MG63 (cell line): ENCODE measurements at regions not wholly inside any gene's neighbourhood (a gene's known extent, or its start where the extent isn't known, plus 50 kb on each side); places are given as distances from the start of the nearest gene placed in this dataset.
"Not testable (repeated sequence)": the region's sequence is repeated elsewhere in the genome, so short reads cannot be mapped to it uniquely, and the experiment has no call there.

Experiments used
- DNase-seq: peaks from one replicate; pipeline ENCODE4 v3.0.0-alpha.2; 2020
- H3K27me3 ChIP-seq: fragments of 250-450 bp; sonication (Bioruptor Pico); 2 replicates; pipeline ENCODE4 v1.5.1; 2020; ENCODE audit warnings: mild to moderate bottlenecking, moderate library complexity
- H3K36me3 ChIP-seq: fragments of 250-450 bp; sonication (Bioruptor Pico); 2 replicates; pipeline ENCODE4 v1.5.1; 2020; ENCODE audit warnings: mild to moderate bottlenecking, moderate library complexity
- H3K4me3 ChIP-seq: fragments of 250-450 bp; sonication (Bioruptor Pico); 2 replicates; pipeline ENCODE4 v1.5.1; 2020; ENCODE audit warnings: mild to moderate bottlenecking, moderate library complexity
- H3K9me3 ChIP-seq: fragments of 250-450 bp; sonication (Bioruptor Pico); 2 replicates; pipeline ENCODE4 v1.5.1; 2020; ENCODE audit warnings: mild to moderate bottlenecking, moderate library complexity

DNA sequence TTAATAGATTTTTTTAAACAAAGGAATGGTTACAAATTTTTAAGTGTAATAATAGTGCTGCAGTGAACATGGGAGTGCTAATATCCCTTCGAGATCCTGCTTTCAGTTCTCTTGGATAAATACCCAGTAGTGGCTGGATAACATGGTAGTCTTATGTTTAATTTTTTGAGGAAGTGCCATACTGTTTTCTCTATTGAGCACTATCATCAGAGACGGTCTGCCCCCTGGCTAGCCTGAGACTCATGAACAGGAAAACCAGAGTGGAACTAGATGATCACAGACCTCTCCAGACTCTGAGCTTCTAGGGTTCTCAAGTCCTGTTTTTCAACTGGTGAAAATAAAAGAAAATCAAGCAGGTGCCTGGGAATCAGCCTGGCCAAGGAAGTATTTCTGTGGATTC, 97.3 kb upstream of the MARK1 start:
- DNase-seq, result no peak
- H3K27me3 ChIP-seq, result 0 out of 2 replicates have a peak, but pooled peaks cover 2% of the 10 kb centered on the region
- no peaks in the 10 kb centered on the region for H3K36me3 ChIP-seq
- H3K4me3 ChIP-seq, result no peak overlapping the region
- no peaks in the 10 kb centered on the region for H3K9me3 ChIP-seq

- Histone ChIP-seq H3K9me3 (no peaks in the 10 kb centered on the region), H3K27me3 (0 out of 2 replicates have a peak, but pooled peaks cover 2% of the 10 kb centered on the region), H3K36me3 (no peaks in the 10 kb centered on the region), H3K4me3 (no peak overlapping the region)
- no peak for DNase-seq
These were observed 97.9 kb upstream of the MARK1 start for GRCh38 chr1:220430059-220430458.

- no peaks in the 10 kb centered on the region for H3K36me3 ChIP-seq
- H3K27me3 ChIP-seq, result 0 out of 2 replicates have a peak, but pooled peaks cover 2% of the 10 kb centered on the region
- H3K4me3 ChIP-seq, result no peak overlapping the region
- no peaks in the 10 kb centered on the region for H3K9me3 ChIP-seq
- no peak for DNase-seq
These were observed 100.9 kb upstream of the MARK1 start for GRCh38 chr1:220426989-220427388.

DNA sequence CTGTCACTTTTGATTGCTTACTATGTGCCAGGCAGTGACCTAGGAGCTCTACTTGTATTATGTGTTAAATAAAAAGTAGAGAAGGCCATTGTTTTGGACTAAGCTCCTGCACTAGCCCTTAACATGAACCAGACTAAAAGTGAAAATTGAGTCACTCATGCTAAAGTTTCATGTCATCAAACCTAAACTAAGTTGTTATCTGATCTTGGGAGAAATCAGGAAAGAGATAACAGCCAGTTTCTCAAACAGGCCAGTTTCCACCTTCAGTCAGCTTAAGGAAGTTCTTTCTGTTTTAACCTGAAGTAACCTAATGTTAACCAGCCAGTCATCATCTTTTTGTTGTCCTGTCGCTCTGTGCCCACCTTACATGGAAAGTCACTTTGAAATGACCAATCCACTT, 102.1 kb upstream of the MARK1 start:
- 0 out of 2 replicates have a peak, but pooled peaks cover 2% of the 10 kb centered on the region for H3K27me3 ChIP-seq
- H3K4me3 ChIP-seq, result no peak overlapping the region
- H3K9me3 ChIP-seq, result no peaks in the 10 kb centered on the region
- H3K36me3 ChIP-seq, result no peaks in the 10 kb centered on the region
- no peak for DNase-seq

DNA sequence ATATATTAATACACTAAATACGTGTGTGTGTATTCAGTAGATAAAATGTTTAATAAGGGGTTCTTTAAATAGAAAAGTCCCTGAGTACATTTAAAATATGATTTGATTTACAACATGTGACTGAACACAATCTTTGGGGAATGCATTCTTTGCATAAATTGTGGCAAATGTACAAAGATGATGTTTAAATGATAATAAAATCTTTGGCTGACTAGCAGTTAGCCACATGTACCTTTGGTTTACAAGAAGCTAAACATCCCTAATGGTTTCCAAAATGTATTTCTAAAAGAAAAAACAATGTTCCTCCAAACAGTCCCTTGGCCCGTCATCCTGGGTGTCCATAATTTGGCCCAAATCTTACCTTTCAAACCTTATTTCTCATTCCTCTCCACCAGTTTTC, 106.4 kb upstream of the MARK1 start:
- Histone ChIP-seq H3K27me3 (no peaks in the 10 kb centered on the region; the same call in 1 of the 2 replicates), H3K4me3 (no peak overlapping the region), H3K9me3 (no peaks in the 10 kb centered on the region), H3K36me3 (no peaks in the 10 kb centered on the region)
- no peak for DNase-seq

DNA sequence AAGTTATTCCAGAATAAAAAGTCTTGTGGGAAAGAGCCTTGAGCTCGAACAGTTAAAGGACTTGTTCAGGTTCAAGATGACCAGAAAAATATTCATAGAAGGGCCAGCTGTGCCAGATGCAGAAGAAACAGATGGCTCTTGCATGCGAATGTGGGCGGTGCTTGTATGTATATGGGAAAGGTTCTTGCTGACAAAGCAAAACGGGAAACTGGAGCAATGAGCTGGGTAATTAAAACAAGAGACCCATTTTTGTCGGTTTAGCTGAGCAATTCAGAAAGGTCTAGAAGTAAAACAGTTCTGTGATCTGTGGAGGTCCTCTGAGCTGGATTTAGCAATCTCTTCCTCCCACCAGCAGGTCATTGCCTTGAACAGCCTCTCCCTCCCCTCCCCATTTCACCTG, 107.2 kb upstream of the MARK1 start:
- H3K4me3 ChIP-seq, result no peak overlapping the region
- H3K27me3 ChIP-seq, result no peaks in the 10 kb centered on the region; the same call in 1 of the 2 replicates
- no peaks in the 10 kb centered on the region for H3K9me3 ChIP-seq
- H3K36me3 ChIP-seq, result no peaks in the 10 kb centered on the region
- no peak for DNase-seq

- not testable (repeated sequence) for H3K27me3 ChIP-seq, DNase-seq, H3K9me3 ChIP-seq, H3K36me3 ChIP-seq, H3K4me3 ChIP-seq
These were observed 115.6 kb upstream of the MARK1 start for GRCh38 chr1:220412382-220412781.

DNA sequence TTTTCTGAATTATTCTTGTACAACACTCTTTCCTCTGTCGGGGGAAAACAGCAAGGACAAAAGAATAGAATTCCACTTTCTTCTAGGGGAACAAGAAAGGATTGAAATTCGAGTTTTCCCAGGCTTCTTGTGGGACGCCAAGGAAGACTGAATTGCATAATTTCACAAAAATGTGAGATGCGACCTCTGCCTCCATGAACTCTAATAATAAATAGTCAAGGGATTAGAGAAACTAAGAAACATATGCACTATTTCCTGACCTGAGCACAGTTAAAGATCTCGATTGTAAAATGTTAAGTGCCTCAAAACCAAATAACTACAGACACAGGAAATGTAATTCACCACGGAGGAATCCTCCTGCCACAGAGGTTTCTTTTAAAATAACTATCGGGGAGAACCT, 117.3 kb upstream of the MARK1 start:
- DNase-seq, result no peak
- no peaks in the 10 kb centered on the region for H3K36me3 ChIP-seq
- H3K27me3 ChIP-seq, result no peaks in the 10 kb centered on the region; the same call in none of the 2 replicates
- no peak overlapping the region for H3K4me3 ChIP-seq
- H3K9me3 ChIP-seq, result no peaks in the 10 kb centered on the region

DNA sequence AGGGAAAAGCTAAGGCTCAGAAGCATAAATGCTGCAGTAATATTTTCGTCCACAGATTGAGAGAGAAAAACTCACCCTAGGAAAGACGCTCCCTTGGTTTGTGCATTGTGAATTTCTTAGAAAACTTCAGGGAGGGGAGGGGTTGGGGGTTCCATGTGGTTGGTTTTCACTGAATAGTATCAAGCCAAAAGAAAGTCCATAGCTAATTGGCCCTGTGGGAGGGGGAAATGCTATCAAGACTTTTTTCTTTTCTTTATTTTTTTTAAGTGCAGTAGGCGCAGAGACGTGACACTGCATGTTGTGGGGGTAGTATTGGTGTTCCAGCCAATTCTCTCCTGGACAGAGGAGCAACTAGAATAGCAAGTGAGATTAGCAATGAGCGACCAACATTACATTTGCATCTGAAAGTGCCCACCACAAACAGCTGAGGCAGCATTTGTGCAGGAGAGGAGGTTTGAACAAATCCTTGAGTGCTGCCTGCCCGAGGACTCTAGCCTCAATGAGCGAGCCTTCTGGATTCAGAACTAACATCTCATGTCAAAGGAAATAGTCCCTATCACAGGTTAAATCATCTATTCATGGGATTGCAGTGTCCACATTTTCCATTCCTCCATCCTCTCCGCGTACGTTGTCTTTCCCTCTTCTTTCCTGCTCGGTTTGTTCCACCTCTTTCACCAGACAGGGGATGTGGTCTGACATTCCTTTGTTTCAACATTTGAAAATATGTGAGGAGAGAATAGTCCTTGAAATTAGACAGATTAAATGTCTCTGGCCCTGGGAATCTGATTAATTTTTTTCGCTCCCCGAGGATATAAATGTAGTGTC, 118.0 kb upstream of the MARK1 start:
- Histone ChIP-seq H3K36me3 (no peaks in the 10 kb centered on the region), H3K4me3 (no peak overlapping the region), H3K9me3 (no peaks in the 10 kb centered on the region), H3K27me3 (no peaks in the 10 kb centered on the region; the same call in none of the 2 replicates)
- no peak for DNase-seq

- H3K27me3 ChIP-seq, result no peaks in the 10 kb centered on the region; the same call in none of the 2 replicates
- no peak overlapping the region for H3K4me3 ChIP-seq
- H3K36me3 ChIP-seq, result no peaks in the 10 kb centered on the region
- DNase-seq, result no peak
- no peaks in the 10 kb centered on the region for H3K9me3 ChIP-seq
These were observed 120.7 kb upstream of the MARK1 start for GRCh38 chr1:220407191-220407590.

DNA sequence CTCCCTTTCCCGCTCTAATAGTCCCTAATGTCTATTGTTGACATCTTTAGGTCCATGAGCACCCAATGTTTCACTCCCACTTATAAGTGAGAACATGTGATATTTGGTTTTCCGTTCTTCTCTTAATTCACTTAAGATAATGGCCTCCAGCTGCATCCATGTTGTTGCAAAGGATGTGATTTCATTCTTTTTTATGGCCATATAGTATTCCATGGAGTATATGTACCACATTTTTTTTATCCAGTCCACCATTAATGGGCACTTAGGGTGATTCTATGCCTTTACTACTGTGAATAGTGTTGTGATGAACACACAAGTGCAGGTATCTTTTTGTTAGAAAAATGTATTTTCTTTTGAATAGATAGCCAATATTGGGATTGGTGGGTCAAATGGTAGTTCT, 126.0 kb upstream of the RAB3GAP2 start:
- Histone ChIP-seq H3K27me3 (peaks cover 17% of the 10 kb centered on the region; the same call in 1 of the 2 replicates), H3K36me3 (no peaks in the 10 kb centered on the region), H3K4me3 (no peak overlapping the region), H3K9me3 (no peaks in the 10 kb centered on the region)
- DNase-seq, result no peak

DNA sequence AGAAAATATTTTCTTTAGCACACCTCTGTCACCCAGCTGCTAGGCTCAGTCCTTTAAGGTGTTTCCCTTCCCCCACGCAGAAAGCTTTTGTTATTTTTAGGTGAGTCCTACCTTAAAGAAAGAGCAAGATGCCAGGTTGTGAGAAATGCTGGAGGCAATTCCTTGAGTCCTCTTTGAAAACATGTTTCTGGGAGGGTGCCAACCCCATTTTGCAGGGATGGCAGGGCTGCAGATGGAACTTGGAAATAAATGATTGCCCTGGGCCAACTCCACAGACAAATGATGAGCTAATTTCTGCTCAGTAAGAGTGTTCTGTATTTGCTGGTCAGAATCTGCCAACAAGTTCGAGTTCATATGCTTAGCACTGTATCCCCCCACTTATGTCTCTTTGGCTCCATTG, 119.2 kb upstream of the RAB3GAP2 start:
- no peak for DNase-seq
- Histone ChIP-seq H3K9me3 (peaks cover 1% of the 10 kb centered on the region; the same call in 1 of the 2 replicates), H3K4me3 (no peak overlapping the region), H3K36me3 (no peaks in the 10 kb centered on the region), H3K27me3 (peaks cover 14% of the 10 kb centered on the region)

DNA sequence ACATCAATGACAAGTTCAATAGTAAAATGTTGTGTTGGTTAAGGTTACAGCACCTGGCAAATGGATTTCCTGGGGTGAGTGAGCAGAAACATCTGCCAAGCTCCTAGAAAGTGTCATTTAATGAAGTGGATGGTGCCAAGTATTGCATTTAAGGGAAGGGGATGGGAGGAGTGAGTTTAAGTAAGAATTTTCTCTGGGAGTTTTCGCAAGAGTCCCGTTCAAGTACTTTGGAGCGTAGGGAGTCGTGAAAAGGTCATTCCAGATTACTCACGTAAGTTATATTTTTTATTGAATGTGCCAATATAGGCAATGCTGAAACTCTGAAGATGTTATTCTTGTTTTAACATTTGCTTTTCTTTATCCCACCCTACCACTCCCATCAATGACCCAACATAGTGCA, 117.4 kb upstream of the RAB3GAP2 start:
- peaks cover 14% of the 10 kb centered on the region for H3K27me3 ChIP-seq
- H3K36me3 ChIP-seq, result no peaks in the 10 kb centered on the region
- H3K4me3 ChIP-seq, result no peak overlapping the region
- no peak for DNase-seq
- peaks cover 15% of the 10 kb centered on the region for H3K9me3 ChIP-seq

GRCh38 chr1:220386494-220387195, 114.4 kb upstream of the RAB3GAP2 start:
- DNase-seq, result no peak
- Histone ChIP-seq H3K9me3 (peaks cover 15% of the 10 kb centered on the region), H3K36me3 (no peaks in the 10 kb centered on the region), H3K4me3 (no peak overlapping the region), H3K27me3 (peaks cover 4% of the 10 kb centered on the region; the same call in 1 of the 2 replicates)

DNA sequence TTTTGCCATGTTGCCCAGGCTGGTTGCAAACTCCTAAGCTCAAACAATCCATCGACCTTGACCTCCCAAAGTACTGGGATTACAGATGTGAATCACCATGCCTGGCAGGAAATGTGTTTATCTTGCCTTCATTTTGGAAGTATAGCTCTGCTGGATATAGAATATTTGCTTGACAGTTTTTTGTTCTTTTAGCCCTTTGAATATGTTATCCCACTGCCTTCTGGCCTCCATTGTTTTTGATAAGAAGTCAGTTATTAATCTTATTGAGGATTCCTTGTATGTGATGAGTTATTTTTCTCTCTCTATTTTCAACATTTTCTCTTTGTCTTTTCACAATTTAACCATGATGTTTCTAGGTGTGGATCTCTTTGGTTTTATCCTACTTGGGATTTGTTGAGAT, 112.9 kb upstream of the RAB3GAP2 start:
- H3K4me3 ChIP-seq, result no peak overlapping the region
- no peaks in the 10 kb centered on the region for H3K27me3 ChIP-seq
- H3K36me3 ChIP-seq, result no peaks in the 10 kb centered on the region
- DNase-seq, result no peak
- peaks cover 15% of the 10 kb centered on the region for H3K9me3 ChIP-seq

- DNase-seq, result no peak
- H3K4me3 ChIP-seq, result no peak overlapping the region
- no peaks in the 10 kb centered on the region for H3K27me3 ChIP-seq
- H3K36me3 ChIP-seq, result no peaks in the 10 kb centered on the region
- peaks cover 15% of the 10 kb centered on the region for H3K9me3 ChIP-seq
These were observed 110.7 kb upstream of the RAB3GAP2 start for GRCh38 chr1:220382994-220383393.

DNA sequence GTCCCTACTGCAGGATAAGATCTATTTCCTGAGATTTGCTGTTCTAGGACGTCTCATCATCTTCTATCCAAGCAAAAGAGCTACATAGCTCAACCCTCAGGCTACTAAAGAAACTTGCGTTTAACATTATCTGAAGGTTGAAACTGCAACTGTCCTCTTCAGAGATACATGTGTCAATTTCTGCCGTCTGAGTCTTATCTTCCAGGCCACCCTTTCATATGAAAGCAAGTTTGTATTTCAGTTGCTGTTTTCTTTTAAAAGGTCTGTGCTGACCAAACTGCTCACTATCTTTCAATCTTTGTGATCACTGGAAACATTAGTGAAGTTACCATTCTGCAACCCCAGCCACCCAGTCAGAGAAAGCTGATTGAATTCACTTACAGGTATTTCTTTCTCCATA, 108.6 kb upstream of the RAB3GAP2 start:
- no peak overlapping the region for H3K4me3 ChIP-seq
- peaks cover 11% of the 10 kb centered on the region for H3K9me3 ChIP-seq
- no peak for DNase-seq
- no peaks in the 10 kb centered on the region for H3K36me3 ChIP-seq
- H3K27me3 ChIP-seq, result no peaks in the 10 kb centered on the region
